Keratinocyte (primary cell): ENCODE measurements at regions not wholly inside any gene's neighbourhood (a gene's known extent, or its start where the extent isn't known, plus 50 kb on each side); places are given as distances from the start of the nearest gene placed in this dataset.

ENCODE experiments used
- DNase-seq: peaks from one replicate; pipeline ENCODE4 v3.0.0-alpha.2; 2011; ENCODE audit warnings: low read depth, missing footprints, low spot score
- FAIRE-seq: peaks from 2 replicates; lab custom pipeline; 2011; peaks lifted over from hg19 to GRCh38; lab: Jason Lieb, UNC
- H2AFZ ChIP-seq: 2 replicates; pipeline ENCODE4 v1.6.0; 2012; ENCODE audit warnings: low read length, control low read depth, inconsistent platforms; ENCODE audit not compliant: control insufficient read depth
- H3K27ac ChIP-seq: 2 replicates; pipeline ENCODE4 v1.5.1; 2011; ENCODE audit warnings: low read length; ENCODE audit not compliant: control insufficient read depth, insufficient read depth
- H3K27me3 ChIP-seq: 3 replicates; pipeline ENCODE4 v1.6.0; 2011; ENCODE audit warnings: low read length; ENCODE audit not compliant: control insufficient read depth, insufficient read depth; ENCODE audit errors: extremely low read depth
- H3K36me3 ChIP-seq, 2 experiments: 2 replicates in 1 of 2; 3 replicates in 1 of 2; pipeline ENCODE4 v1.5.1; 2011; ENCODE audit warnings: low read length in 2 of 2, mild to moderate bottlenecking in 1 of 2; ENCODE audit not compliant: control insufficient read depth in 2 of 2, insufficient read depth in 2 of 2; ENCODE audit errors: extremely low read depth in 1 of 2
- H3K4me1 ChIP-seq: 3 replicates; pipeline ENCODE4 v1.5.1; 2011; ENCODE audit warnings: low read length; ENCODE audit not compliant: control insufficient read depth, insufficient read depth; ENCODE audit errors: extremely low read depth
- H3K4me2 ChIP-seq: 3 replicates; pipeline ENCODE4 v1.6.0; 2011; ENCODE audit warnings: low read depth, low read length; ENCODE audit not compliant: control insufficient read depth, insufficient read depth; ENCODE audit errors: extremely low read depth
- H3K4me3 ChIP-seq, 3 experiments: fragments of 200-600 bp in 1 of 3; sonication (generic) in 1 of 3; 2 replicates in 2 of 3; 3 replicates in 1 of 3; pipeline ENCODE4 v1.5.1; 2011 to 2016; ENCODE audit warnings: low read length in 3 of 3, mild to moderate bottlenecking in 3 of 3, control low read depth in 2 of 3, inconsistent platforms in 1 of 3, low read depth in 1 of 3, mixed read lengths in 1 of 3, mixed run types in 1 of 3, moderate library complexity in 1 of 3; ENCODE audit not compliant: control insufficient read depth in 2 of 3, insufficient read depth in 2 of 3; ENCODE audit errors: extremely low read depth in 1 of 3
- H3K79me2 ChIP-seq: 2 replicates; pipeline ENCODE4 v1.6.0; 2012; ENCODE audit warnings: low read length; ENCODE audit not compliant: control insufficient read depth, insufficient read depth
- H3K9ac ChIP-seq: 3 replicates; pipeline ENCODE4 v1.6.0; 2011; ENCODE audit warnings: low read length; ENCODE audit not compliant: control insufficient read depth, insufficient read depth; ENCODE audit errors: extremely low read depth
- H3K9me1 ChIP-seq: 3 replicates; pipeline ENCODE4 v1.6.0; 2011; ENCODE audit warnings: low read length; ENCODE audit not compliant: control insufficient read depth, insufficient read depth; ENCODE audit errors: extremely low read depth
- H3K9me3 ChIP-seq: 2 replicates; pipeline ENCODE4 v1.5.1; 2012; ENCODE audit warnings: low read depth, low read length; ENCODE audit not compliant: control insufficient read depth
- H4K20me1 ChIP-seq: 3 replicates; pipeline ENCODE4 v1.6.0; 2011; ENCODE audit warnings: low read length; ENCODE audit not compliant: control insufficient read depth, insufficient read depth; ENCODE audit errors: extremely low read depth
- EZH2 ChIP-seq: IDR thresholded peaks from one replicate; pipeline ENCODE4 v1.6.1; 2012; ENCODE audit warnings: inconsistent platforms, mild to moderate bottlenecking, low read length, moderate library complexity
- dilution Hi-C: fragments of 300-500 bp; cut with MboI; formaldehyde crosslinking; loops from one replicate; pipeline ENCODE4 v1.7.0; 2020; ENCODE audit warnings: low sequenced_read_pairs; ENCODE audit not compliant: extremely low pct_ligation_motif_present
- TF ChIP-seq, protein P1 (sequence below), 3 experiments: IDR thresholded peaks in 1 of 3; conservative IDR thresholded peaks in 1 of 3; optimal IDR thresholded peaks in 1 of 3; 2 replicates in 2 of 3; 3 replicates in 1 of 3; pipeline versions ENCODE3 to v1.5.1; 2011; ENCODE audit warnings: low read length in 3 of 3, mild to moderate bottlenecking in 3 of 3, moderate library complexity in 2 of 3, control low read depth in 1 of 3, inconsistent platforms in 1 of 3; ENCODE audit not compliant: insufficient read depth in 2 of 3; ENCODE audit errors: extremely low read depth in 1 of 3

DNA sequence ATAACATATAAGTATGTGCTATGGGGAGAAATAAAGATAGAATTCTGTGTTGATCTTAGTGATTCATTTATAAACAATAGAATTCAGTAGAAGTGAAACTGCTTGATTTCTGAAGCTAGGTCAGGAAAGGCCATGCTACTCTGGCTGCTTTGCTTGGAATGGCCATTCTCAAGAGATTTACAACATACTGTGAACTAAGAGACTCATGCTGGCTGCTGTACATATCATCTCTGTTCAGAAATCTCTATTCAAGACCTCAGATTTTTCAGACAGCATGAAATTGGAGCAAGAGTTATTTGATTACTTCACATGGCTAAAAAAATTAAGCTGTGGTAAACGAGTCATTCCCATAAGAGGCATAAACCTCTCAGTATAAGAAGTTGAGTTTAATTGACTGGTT, 662.6 kb downstream of the BCKDHB start:
- H2AFZ ChIP-seq = no peak overlapping the region
- no peaks in the 10 kb centered on the region for H4K20me1 ChIP-seq
- H3K9me1 ChIP-seq = no peaks in the 10 kb centered on the region
- FAIRE-seq (no peak), DNase-seq (no peak)
- H3K4me3 ChIP-seq = no peak overlapping the region
- H3K9me3 ChIP-seq = no peaks in the 10 kb centered on the region
- no peak for TF ChIP-seq EZH2
- TF ChIP-seq, protein P1, sequence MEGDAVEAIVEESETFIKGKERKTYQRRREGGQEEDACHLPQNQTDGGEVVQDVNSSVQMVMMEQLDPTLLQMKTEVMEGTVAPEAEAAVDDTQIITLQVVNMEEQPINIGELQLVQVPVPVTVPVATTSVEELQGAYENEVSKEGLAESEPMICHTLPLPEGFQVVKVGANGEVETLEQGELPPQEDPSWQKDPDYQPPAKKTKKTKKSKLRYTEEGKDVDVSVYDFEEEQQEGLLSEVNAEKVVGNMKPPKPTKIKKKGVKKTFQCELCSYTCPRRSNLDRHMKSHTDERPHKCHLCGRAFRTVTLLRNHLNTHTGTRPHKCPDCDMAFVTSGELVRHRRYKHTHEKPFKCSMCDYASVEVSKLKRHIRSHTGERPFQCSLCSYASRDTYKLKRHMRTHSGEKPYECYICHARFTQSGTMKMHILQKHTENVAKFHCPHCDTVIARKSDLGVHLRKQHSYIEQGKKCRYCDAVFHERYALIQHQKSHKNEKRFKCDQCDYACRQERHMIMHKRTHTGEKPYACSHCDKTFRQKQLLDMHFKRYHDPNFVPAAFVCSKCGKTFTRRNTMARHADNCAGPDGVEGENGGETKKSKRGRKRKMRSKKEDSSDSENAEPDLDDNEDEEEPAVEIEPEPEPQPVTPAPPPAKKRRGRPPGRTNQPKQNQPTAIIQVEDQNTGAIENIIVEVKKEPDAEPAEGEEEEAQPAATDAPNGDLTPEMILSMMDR (optimal IDR thresholded peaks at IDR 0.05 in 1 of 3, IDR thresholded peaks at IDR 0.05 in 1 of 3, conservative IDR thresholded peaks at IDR 0.05 in 1 of 3; ENCODE audit: extremely low read depth in 1 of 3, insufficient read depth in 2 of 3, low read length in 3 of 3) = no peak
- H3K4me1 ChIP-seq = no peaks in the 10 kb centered on the region
- no peak overlapping the region for H3K9ac ChIP-seq
- H3K79me2 ChIP-seq = no peaks in the 10 kb centered on the region
- dilution Hi-C loops = no loop called here
- no peak overlapping the region for H3K4me2 ChIP-seq
- no peaks in the 10 kb centered on the region for H3K36me3 ChIP-seq
- no peaks in the 10 kb centered on the region for H3K27me3 ChIP-seq
- H3K27ac ChIP-seq = no peak overlapping the region

DNA sequence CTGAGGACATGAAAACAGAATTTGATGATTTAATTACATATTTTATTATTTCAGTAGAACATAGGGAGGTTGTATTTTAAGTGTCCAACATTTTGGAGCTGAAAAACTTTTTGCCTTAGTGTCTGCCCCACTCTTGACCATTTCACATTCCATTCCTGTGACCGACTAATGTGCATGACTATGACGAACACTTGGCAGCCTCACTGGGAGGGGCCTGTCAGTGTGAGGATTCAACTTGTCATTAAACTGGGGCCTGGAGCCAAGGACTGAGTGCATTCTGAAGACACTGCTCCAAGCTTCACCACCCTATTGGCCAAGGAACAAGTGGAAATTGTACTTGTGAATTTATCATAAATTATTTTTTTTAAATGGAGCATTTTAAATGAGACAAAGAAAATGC, 661.3 kb downstream of the BCKDHB start:
- Histone ChIP-seq H3K27me3 (no peaks in the 10 kb centered on the region), H2AFZ (no peak overlapping the region), H3K79me2 (no peaks in the 10 kb centered on the region), H3K4me3 (no peak overlapping the region), H3K36me3 (no peaks in the 10 kb centered on the region), H3K4me2 (no peak overlapping the region), H3K4me1 (no peaks in the 10 kb centered on the region), H3K9me3 (no peaks in the 10 kb centered on the region), H4K20me1 (no peaks in the 10 kb centered on the region), H3K9ac (no peak overlapping the region), H3K27ac (no peak overlapping the region), H3K9me1 (no peaks in the 10 kb centered on the region)
- DNase-seq = peak; percentile 9
- TF ChIP-seq, protein P1 (optimal IDR thresholded peaks at IDR 0.05 in 1 of 3, IDR thresholded peaks at IDR 0.05 in 1 of 3, conservative IDR thresholded peaks at IDR 0.05 in 1 of 3; ENCODE audit: extremely low read depth in 1 of 3, insufficient read depth in 2 of 3, low read length in 3 of 3) = no peak
- TF ChIP-seq EZH2 = no peak
- FAIRE-seq = no peak
- dilution Hi-C loops = no loop called here
